BJ (cell line): ENCODE measurements at regions not wholly inside any gene's neighbourhood (a gene's known extent, or its start where the extent isn't known, plus 50 kb on each side); places are given as distances from the start of the nearest gene placed in this dataset.

Experiments used
- CTCF ChIA-PET: fragments of 350-600 bp; formaldehyde crosslinking; extraction: SDS; loops from one replicate; lab custom pipeline; 2021; ENCODE audit warnings: antibody characterized with exemption, inconsistent platforms; lab: Yijun Ruan, JAX
- POLR2A ChIA-PET: fragments of 300-600 bp; sonication (Branson Sonifier 250); formaldehyde crosslinking; extraction: SDS; loops from one replicate; lab custom pipeline; 2021; ENCODE audit warnings: antibody characterized with exemption; lab: Charles Lee
- DNase-seq: peaks from one replicate; pipeline ENCODE4 v3.0.0-alpha.2; 2011; ENCODE audit warnings: low read depth
- H3K27me3 ChIP-seq: 2 replicates; pipeline ENCODE4 v1.6.0; 2011; ENCODE audit warnings: low read length; ENCODE audit not compliant: control insufficient read depth, insufficient read depth
- H3K36me3 ChIP-seq: 2 replicates; pipeline ENCODE4 v1.5.1; 2011; ENCODE audit warnings: low read length; ENCODE audit not compliant: control insufficient read depth, insufficient read depth
- H3K4me3 ChIP-seq: 2 replicates; pipeline ENCODE4 v1.5.1; 2011; ENCODE audit warnings: low read depth, mild to moderate bottlenecking, control low read depth, low read length
- CTCF ChIP-seq: IDR thresholded peaks from 2 replicates; pipeline ENCODE4 v1.5.1; 2011; ENCODE audit warnings: low read depth, mild to moderate bottlenecking, control low read depth, inconsistent platforms, low read length, moderate library complexity; ENCODE audit not compliant: insufficient read depth

- H3K36me3 ChIP-seq, result no peaks in the 10 kb centered on the region
- POLR2A ChIA-PET, result no interaction called here
- peak; percentile 68 for DNase-seq
- no peak overlapping the region for H3K4me3 ChIP-seq
- peaks cover 3% of the 10 kb centered on the region for H3K27me3 ChIP-seq
- CTCF ChIA-PET, result no interaction called here
- no peak for TF ChIP-seq CTCF
Measured at GRCh38 chr11:110908401-110909105, 196.3 kb upstream of the ARHGAP20 start.

- DNase-seq, result peak; percentile 88
- ChIA-PET CTCF (no interaction called here), POLR2A (no interaction called here)
- TF ChIP-seq CTCF, result no peak
- no peaks in the 10 kb centered on the region for H3K36me3 ChIP-seq
- H3K27me3 ChIP-seq, result peaks cover 3% of the 10 kb centered on the region
- H3K4me3 ChIP-seq, result no peak overlapping the region
Measured at GRCh38 chr11:110907629-110908028, 195.4 kb upstream of the ARHGAP20 start.

GRCh38 chr11:110903830-110904229 is 191.6 kb upstream of the ARHGAP20 start:
- Histone ChIP-seq H3K27me3 (peaks cover 3% of the 10 kb centered on the region), H3K36me3 (no peaks in the 10 kb centered on the region), H3K4me3 (no peak overlapping the region)
- TF ChIP-seq CTCF, result no peak
- no peak for DNase-seq
- ChIA-PET POLR2A (interaction anchor here (0.6 kb wide), 1 partner anchor 1145 kb away, joined by 6 read pairs; no protein-coding TSS in a partner anchor), CTCF (no interaction called here)

- POLR2A ChIA-PET, result no interaction called here
Measured at GRCh38 chr11:110903378-110903777, 191.1 kb upstream of the ARHGAP20 start.

GRCh38 chr11:110901441-110901840 is 189.2 kb upstream of the ARHGAP20 start:
- POLR2A ChIA-PET, result no interaction called here

More at GRCh38 chr11:110903378-110903777, 191.1 kb upstream of the ARHGAP20 start:
- CTCF ChIA-PET, result no interaction called here
- no peak for DNase-seq
- TF ChIP-seq CTCF, result no peak
- H3K36me3 ChIP-seq, result no peaks in the 10 kb centered on the region
- H3K27me3 ChIP-seq, result peaks cover 3% of the 10 kb centered on the region
- no peak overlapping the region for H3K4me3 ChIP-seq

More at GRCh38 chr11:110901441-110901840, 189.2 kb upstream of the ARHGAP20 start:
- CTCF ChIA-PET, result interaction anchor here (0.7 kb wide), 1 partner anchor 10 kb away, joined by 3 read pairs; no protein-coding TSS in a partner anchor
- Histone ChIP-seq H3K27me3 (peaks cover 3% of the 10 kb centered on the region), H3K4me3 (no peak overlapping the region), H3K36me3 (no peaks in the 10 kb centered on the region)
- TF ChIP-seq CTCF, result no peak
- DNase-seq, result no peak
